AG09319 (cell line): ENCODE measurements at regions not wholly inside any gene's neighbourhood (a gene's known extent, or its start where the extent isn't known, plus 50 kb on each side); places are given as distances from the start of the nearest gene placed in this dataset.

Experiments
- DNase-seq: peaks from one replicate; pipeline ENCODE4 v3.0.0-alpha.2; 2010; ENCODE audit warnings: low read depth; ENCODE audit errors: extremely low read depth
- CTCF ChIP-seq: IDR thresholded peaks from 2 replicates; pipeline ENCODE4 v1.5.1; 2011; ENCODE audit warnings: low read depth, mild to moderate bottlenecking, inconsistent platforms, low read length, moderate library complexity

- no peak for TF ChIP-seq CTCF
- DNase-seq = no peak
Measured at GRCh38 chr6:164578616-164579015, 730.8 kb downstream of the C6orf118 start.

- TF ChIP-seq CTCF = no peak
- DNase-seq = no peak
Measured at GRCh38 chr6:164570801-164571200, 738.6 kb downstream of the C6orf118 start.

- no peak for DNase-seq
- no peak for TF ChIP-seq CTCF
Measured at GRCh38 chr6:164569509-164569908, 739.9 kb downstream of the C6orf118 start.

- DNase-seq = no peak
- TF ChIP-seq CTCF = no peak
Measured at GRCh38 chr6:164563924-164564323, 745.5 kb downstream of the C6orf118 start.

GRCh38 chr6:164561656-164562055, 747.7 kb downstream of the C6orf118 start:
- no peak for TF ChIP-seq CTCF

GRCh38 chr6:164554700-164555476, 754.5 kb downstream of the C6orf118 start:
- no peak for TF ChIP-seq CTCF
- DNase-seq = no peak

More at GRCh38 chr6:164561656-164562055, 747.7 kb downstream of the C6orf118 start:
- no peak for DNase-seq

GRCh38 chr6:164554226-164554625, 755.2 kb downstream of the C6orf118 start:
- DNase-seq = no peak
- TF ChIP-seq CTCF = no peak
